Kidney (tissue), 13 donors: ENCODE measurements at regions not wholly inside any gene's neighbourhood (a gene's known extent, or its start where the extent isn't known, plus 50 kb on each side); places are given as distances from the start of the nearest gene placed in this dataset.

Source experiments
- DNase-seq, 5 donors: peaks; one replicate each; pipeline ENCODE4 v3.0.0-alpha.2; 2013 to 2020
- FAIRE-seq: peaks from 2 replicates; lab custom pipeline; 2012; peaks lifted over from hg19 to GRCh38; lab: Jason Lieb, UNC
- H3K27ac ChIP-seq, 2 donors: one replicate each; pipeline ENCODE4 v1.7.0; 2013; ENCODE audit warnings: low read depth in 2 of 2, low read length in 2 of 2, inconsistent platforms in 1 of 2
- H3K27me3 ChIP-seq: one replicate; pipeline ENCODE4 v1.7.1; 2013; ENCODE audit warnings: low read length, inconsistent platforms; ENCODE audit not compliant: control insufficient read depth, insufficient read depth
- H3K36me3 ChIP-seq, 3 donors: one replicate each; pipeline versions ENCODE4 v1.7.0 to v1.7.1; 2013; ENCODE audit warnings: low read length in 3 of 3, control low read depth in 1 of 3, inconsistent platforms in 1 of 3; ENCODE audit not compliant: insufficient read depth in 3 of 3, control insufficient read depth in 2 of 3
- H3K4me1 ChIP-seq, 3 donors: one replicate each; pipeline versions ENCODE4 v1.7.0 to v1.7.1; 2013; ENCODE audit warnings: low read length in 3 of 3, inconsistent platforms in 1 of 3, low read depth in 1 of 3; ENCODE audit not compliant: control insufficient read depth in 2 of 3, insufficient read depth in 2 of 3
- H3K4me3 ChIP-seq, 3 donors: one replicate each; pipeline versions ENCODE4 v1.7.0 to v1.8.1; 2013; ENCODE audit warnings: low read length in 3 of 3, control low read depth in 1 of 3, inconsistent platforms in 1 of 3
- H3K9ac ChIP-seq, 3 donors: one replicate each; pipeline versions ENCODE4 v1.7.0 to v1.7.1; 2013; ENCODE audit warnings: low read length in 3 of 3, control low read depth in 1 of 3, inconsistent platforms in 1 of 3
- H3K9me3 ChIP-seq, 3 donors: one replicate each; pipeline versions ENCODE4 v1.7.0 to v1.7.1; 2013; ENCODE audit warnings: low read length in 3 of 3, control low read depth in 1 of 3, inconsistent platforms in 1 of 3; ENCODE audit not compliant: control insufficient read depth in 2 of 3, insufficient read depth in 1 of 3
- CTCF ChIP-seq: IDR thresholded peaks from 3 replicates; pipeline ENCODE4 v1.5.1; 2012; ENCODE audit warnings: mild to moderate bottlenecking, moderate library complexity, borderline replicate concordance; ENCODE audit not compliant: insufficient read depth; ENCODE audit errors: extremely low read depth
- intact Hi-C: fragments of 100-400 bp; cut with DNase I; formaldehyde crosslinking; loops from one replicate; pipeline ENCODE4 v1.11.1; 2022
- donor health status: control.
- donor health status: control.
- donor health status: control.
- donor health status: control.
- donor health status: control.
- donor health status: DM: yes; HTN: yes; CAD: no.
- donor health status: Normal renal cell carcinoma (clear cell type).

GRCh38 chr6:18561037-18561750 lies 174.0 kb downstream of the RNF144B start:
- FAIRE-seq = no peak

GRCh38 chr6:18562726-18563125 lies 175.6 kb downstream of the RNF144B start:
- no peaks in the 10 kb centered on the region for H3K36me3 ChIP-seq
- H3K4me1 ChIP-seq = no peaks in the 10 kb centered on the region
- no peaks in the 10 kb centered on the region for H3K27me3 ChIP-seq
- DNase-seq (no peak), FAIRE-seq (no peak)
- intact Hi-C loops = no loop called here
- H3K27ac ChIP-seq = no peak overlapping the region
- no peak overlapping the region for H3K4me3 ChIP-seq
- TF ChIP-seq CTCF = no peak
- no peaks in the 10 kb centered on the region for H3K9me3 ChIP-seq
- H3K9ac ChIP-seq = no peak overlapping the region

More at GRCh38 chr6:18561037-18561750, 174.0 kb downstream of the RNF144B start:
- Histone ChIP-seq H3K9ac (no peak overlapping the region), H3K4me3 (no peak overlapping the region), H3K4me1 (no peaks in the 10 kb centered on the region), H3K27ac (no peak overlapping the region), H3K36me3 (no peaks in the 10 kb centered on the region), H3K9me3 (no peaks in the 10 kb centered on the region), H3K27me3 (no peaks in the 10 kb centered on the region)
- DNase-seq = no peak
- intact Hi-C loops = no loop called here
- no peak for TF ChIP-seq CTCF

- no peak for TF ChIP-seq CTCF
- H3K9ac ChIP-seq = no peak overlapping the region
- FAIRE-seq = no peak
These were observed 177.6 kb downstream of the RNF144B start for GRCh38 chr6:18564775-18565174.

More at GRCh38 chr6:18564775-18565174, 177.6 kb downstream of the RNF144B start:
- no peak for DNase-seq
- no peaks in the 10 kb centered on the region for H3K4me1 ChIP-seq
- no peaks in the 10 kb centered on the region for H3K9me3 ChIP-seq
- no peaks in the 10 kb centered on the region for H3K36me3 ChIP-seq
- H3K27me3 ChIP-seq = no peaks in the 10 kb centered on the region
- no peak overlapping the region for H3K4me3 ChIP-seq
- no peak overlapping the region for H3K27ac ChIP-seq
- intact Hi-C loops = no loop called here
